ENCODE measurements at regions not wholly inside any gene's neighbourhood (a gene's known extent, or its start where the extent isn't known, plus 50 kb on each side); places are given as distances from the start of the nearest gene placed in this dataset.

DNA sequence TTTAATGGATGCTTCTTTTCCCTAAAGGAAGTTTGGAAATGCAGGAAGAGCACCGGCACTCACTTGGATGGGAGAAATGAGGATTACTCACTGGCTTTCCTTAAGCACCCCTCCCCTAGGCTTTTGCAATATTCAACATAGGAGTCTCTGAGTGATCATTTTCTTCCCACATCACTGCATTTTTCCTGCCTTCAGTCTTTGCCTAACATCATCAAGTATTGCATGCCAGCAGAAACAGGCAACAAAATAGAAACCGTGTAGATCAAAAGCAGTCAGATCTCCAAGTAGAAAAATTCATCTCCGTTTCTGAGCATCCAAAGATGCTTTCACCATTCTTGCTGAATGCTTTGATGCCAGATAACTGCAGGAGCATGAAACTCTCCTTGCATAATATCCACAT is 119.9 kb downstream of the ADCYAP1R1 start:
- no peak for DNase-seq (ENCODE audit: low spot score)

- DNase-seq (ENCODE audit: low spot score), result no peak
Measured at GRCh38 chr7:31171216-31171785, 119.2 kb downstream of the ADCYAP1R1 start.

Measured in GM03348 (cell line).